GM12878 (cell line): ENCODE measurements at regions not wholly inside any gene's neighbourhood (a gene's known extent, or its start where the extent isn't known, plus 50 kb on each side); places are given as distances from the start of the nearest gene placed in this dataset.

Experiments used
- ATAC-seq: fragments of 200-7000 bp; cut with Tn5 transposase; 3 replicates; pipeline ENCODE4 v1.9.1; 2020; ENCODE audit warnings: mild to moderate bottlenecking, moderate library complexity
- BruUV-seq: library from RNA; stranded (reverse); fragments of 400-500 nt; replicated peaks from 2 replicates; lab custom pipeline; 2021; lab: Mats Ljungman, UMichigan
- CTCF ChIA-PET: fragments of 300-600 bp; sonication (Branson Sonifier 250); formaldehyde crosslinking; extraction: SDS; loops from one replicate; lab custom pipeline; 2021; ENCODE audit warnings: inconsistent platforms; lab: Yijun Ruan, JAX
- POLR2A ChIA-PET: fragments of 350-600 bp; formaldehyde crosslinking; extraction: SDS; loops from one replicate; lab custom pipeline; 2021; ENCODE audit warnings: inconsistent platforms; lab: Charles Lee
- RAD21 ChIA-PET: fragments of 300-600 bp; sonication (Branson Sonifier 250); formaldehyde crosslinking; loops from one replicate; lab custom pipeline; 2023; ENCODE audit warnings: antibody characterized with exemption; ENCODE audit not compliant: unreplicated experiment; lab: Charles Lee
- SMC1A ChIA-PET: fragments of 300-600 bp; sonication (Branson Sonifier 250); formaldehyde crosslinking; loops from one replicate; lab custom pipeline; 2023; ENCODE audit not compliant: unreplicated experiment, uncharacterized antibody; lab: Charles Lee
- DNase-seq: peaks from one replicate; pipeline ENCODE4 v3.0.0-alpha.2; 2011; ENCODE audit warnings: low read depth, low spot score
- FAIRE-seq: peaks from 3 replicates; lab custom pipeline; 2011; peaks lifted over from hg19 to GRCh38; lab: Jason Lieb, UNC
- H2AFZ ChIP-seq: 2 replicates; pipeline ENCODE4 v1.6.0; 2011; ENCODE audit warnings: low read depth, low read length, control low read depth; ENCODE audit not compliant: control insufficient read depth
- H3K27ac ChIP-seq: 2 replicates; pipeline ENCODE4 v1.5.1; 2011; ENCODE audit warnings: control low read depth; ENCODE audit not compliant: control insufficient read depth, insufficient read depth
- H3K27me3 ChIP-seq, 2 experiments: replicated peaks in 1 of 2; 2 replicates each; pipeline versions ENCODE4 v1.6.0 to v1.6.1; 2011; ENCODE audit warnings: low read length in 1 of 2; ENCODE audit not compliant: control insufficient read depth in 2 of 2, insufficient read depth in 2 of 2
- H3K36me3 ChIP-seq, 2 experiments: 2 replicates each; pipeline ENCODE4 v1.5.1; 2011; ENCODE audit warnings: low read length in 1 of 2; ENCODE audit not compliant: control insufficient read depth in 2 of 2, insufficient read depth in 2 of 2
- H3K4me1 ChIP-seq: 2 replicates; pipeline ENCODE4 v1.6.1; 2011; ENCODE audit warnings: mild to moderate bottlenecking, low read length, moderate library complexity, mixed read lengths; ENCODE audit not compliant: control insufficient read depth, insufficient read depth
- H3K4me2 ChIP-seq: 2 replicates; pipeline ENCODE4 v1.6.0; 2011; ENCODE audit warnings: control low read depth; ENCODE audit not compliant: control insufficient read depth, insufficient read depth
- H3K4me3 ChIP-seq: fragments of 200-600 bp; sonication (generic); 2 replicates; pipeline ENCODE4 v1.5.1; 2016
- H3K79me2 ChIP-seq: 2 replicates; pipeline ENCODE4 v1.6.0; 2011; ENCODE audit warnings: low read length; ENCODE audit not compliant: control insufficient read depth, insufficient read depth
- H3K9ac ChIP-seq: 2 replicates; pipeline ENCODE4 v1.8.0; 2011; ENCODE audit warnings: low read length, control low read depth, mixed read lengths; ENCODE audit not compliant: control insufficient read depth, insufficient read depth
- H3K9me3 ChIP-seq: replicated peaks from 3 replicates; pipeline ENCODE4 v1.5.1; 2011; ENCODE audit warnings: mild to moderate bottlenecking, low read length; ENCODE audit not compliant: control insufficient read depth, insufficient read depth
- H4K20me1 ChIP-seq: 2 replicates; pipeline ENCODE4 v1.6.0; 2011; ENCODE audit not compliant: control insufficient read depth, insufficient read depth
- BACH1 ChIP-seq: fragments of 450-650 bp; IDR thresholded peaks from 2 replicates; pipeline ENCODE4 v1.6.1; 2017; ENCODE audit warnings: mild to moderate bottlenecking, borderline replicate concordance
- CHD1 ChIP-seq: IDR thresholded peaks from 2 replicates; pipeline ENCODE4 v1.6.1; 2012; ENCODE audit warnings: low read depth, low read length, improper control_type of control experiment
- CHD2 ChIP-seq: IDR thresholded peaks from 2 replicates; pipeline ENCODE4 v1.6.1; 2011; ENCODE audit warnings: low read depth, low read length, improper control_type of control experiment, borderline replicate concordance
- ESRRA ChIP-seq: IDR thresholded peaks from 2 replicates; pipeline ENCODE4 v1.6.1; 2012; ENCODE audit warnings: mild to moderate bottlenecking, low read length, improper control_type of control experiment
- FOXM1 ChIP-seq: IDR thresholded peaks from 2 replicates; pipeline ENCODE4 v1.6.1; 2012; ENCODE audit warnings: low read depth, mild to moderate bottlenecking, inconsistent platforms, low read length, moderate library complexity
- GABPA ChIP-seq: IDR thresholded peaks from 2 replicates; pipeline ENCODE4 v1.6.1; 2014; ENCODE audit warnings: antibody characterized with exemption, low read depth, mild to moderate bottlenecking, inconsistent platforms
- HDAC6 ChIP-seq: fragments of 200-600 bp; sonication (generic); IDR thresholded peaks from one replicate; pipeline ENCODE4 v1.8.0; 2017; ENCODE audit warnings: antibody characterized with exemption; ENCODE audit not compliant: unreplicated experiment
- MAX ChIP-seq: IDR thresholded peaks from 2 replicates; pipeline ENCODE4 v1.6.1; 2012; ENCODE audit warnings: low read depth, low read length, improper control_type of control experiment
- PKNOX1 ChIP-seq: fragments of 450-650 bp; IDR thresholded peaks from 2 replicates; pipeline ENCODE4 v1.6.1; 2016; ENCODE audit warnings: mild to moderate bottlenecking
- RBBP5 ChIP-seq: fragments of 200-600 bp; sonication (generic); conservative IDR thresholded peaks from 2 replicates; pipeline ENCODE4 v1.6.1; 2016
- SIX5 ChIP-seq: IDR thresholded peaks from 2 replicates; pipeline ENCODE4 v1.6.1; 2011; ENCODE audit warnings: mild to moderate bottlenecking, low read depth, low read length, moderate library complexity; ENCODE audit not compliant: severe bottlenecking
- SP1 ChIP-seq: IDR thresholded peaks from one replicate; pipeline ENCODE4 v1.6.1; 2011; ENCODE audit warnings: low read depth, low read length
- ZBTB33 ChIP-seq: fragments of 450-650 bp; IDR thresholded peaks from 2 replicates; pipeline ENCODE4 v1.6.1; 2017; ENCODE audit warnings: mild to moderate bottlenecking
- WGBS: methylation state at CpG from one replicate; pipeline ENCODE4 v1.1.6; 2016; ENCODE audit warnings: low lambda C conversion rate; ENCODE audit not compliant: insufficient replicate concordance, insufficient coverage; ENCODE audit errors: missing lambda C conversion rate; 5-methylcytosine and 5-hydroxymethylcytosine counted together
- in situ Hi-C: fragments of 300-500 bp; cut with MboI; formaldehyde crosslinking; loops from 9 replicates; pipeline ENCODE4 v1.14.3; 2018; ENCODE audit warnings: mixed read lengths
- intact Hi-C: fragments of 100-400 bp; cut with micrococcal nuclease; formaldehyde crosslinking; loops from one replicate; pipeline ENCODE4 v1.14.2; 2022; ENCODE audit not compliant: unreplicated experiment
- TF ChIP-seq, protein P1 (sequence below): fragments of 450-650 bp; IDR thresholded peaks from 2 replicates; pipeline ENCODE4 v1.6.1; 2017; ENCODE audit warnings: mild to moderate bottlenecking, moderate library complexity

DNA sequence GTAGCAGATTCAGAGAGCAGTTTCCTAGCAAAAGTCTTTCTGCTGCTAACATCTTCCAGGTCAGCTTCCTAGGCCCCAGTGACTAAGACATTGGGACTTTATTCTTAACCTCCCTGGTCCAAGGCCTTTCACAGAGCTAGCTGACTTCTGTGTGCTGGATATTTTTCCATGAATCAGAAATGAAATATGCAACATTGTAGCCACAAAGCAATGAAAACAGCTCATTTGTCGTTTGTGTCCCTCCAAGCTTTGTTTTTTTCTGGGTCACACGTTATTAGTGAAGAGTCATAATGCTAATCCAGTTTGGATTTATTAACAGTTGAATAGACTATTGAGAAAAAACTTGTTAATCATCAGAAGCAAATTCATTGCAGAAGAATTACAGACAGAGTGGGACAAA is 82.4 kb downstream of the ARF6 start:
- TF ChIP-seq RBBP5 = no peak
- TF ChIP-seq ZBTB33 = no peak
- TF ChIP-seq GABPA = no peak
- no peak for TF ChIP-seq MAX
- no peak for TF ChIP-seq ESRRA
- TF ChIP-seq SP1 = no peak
- no peak for TF ChIP-seq SIX5
- TF ChIP-seq CHD2 = no peak
- TF ChIP-seq, protein P1, sequence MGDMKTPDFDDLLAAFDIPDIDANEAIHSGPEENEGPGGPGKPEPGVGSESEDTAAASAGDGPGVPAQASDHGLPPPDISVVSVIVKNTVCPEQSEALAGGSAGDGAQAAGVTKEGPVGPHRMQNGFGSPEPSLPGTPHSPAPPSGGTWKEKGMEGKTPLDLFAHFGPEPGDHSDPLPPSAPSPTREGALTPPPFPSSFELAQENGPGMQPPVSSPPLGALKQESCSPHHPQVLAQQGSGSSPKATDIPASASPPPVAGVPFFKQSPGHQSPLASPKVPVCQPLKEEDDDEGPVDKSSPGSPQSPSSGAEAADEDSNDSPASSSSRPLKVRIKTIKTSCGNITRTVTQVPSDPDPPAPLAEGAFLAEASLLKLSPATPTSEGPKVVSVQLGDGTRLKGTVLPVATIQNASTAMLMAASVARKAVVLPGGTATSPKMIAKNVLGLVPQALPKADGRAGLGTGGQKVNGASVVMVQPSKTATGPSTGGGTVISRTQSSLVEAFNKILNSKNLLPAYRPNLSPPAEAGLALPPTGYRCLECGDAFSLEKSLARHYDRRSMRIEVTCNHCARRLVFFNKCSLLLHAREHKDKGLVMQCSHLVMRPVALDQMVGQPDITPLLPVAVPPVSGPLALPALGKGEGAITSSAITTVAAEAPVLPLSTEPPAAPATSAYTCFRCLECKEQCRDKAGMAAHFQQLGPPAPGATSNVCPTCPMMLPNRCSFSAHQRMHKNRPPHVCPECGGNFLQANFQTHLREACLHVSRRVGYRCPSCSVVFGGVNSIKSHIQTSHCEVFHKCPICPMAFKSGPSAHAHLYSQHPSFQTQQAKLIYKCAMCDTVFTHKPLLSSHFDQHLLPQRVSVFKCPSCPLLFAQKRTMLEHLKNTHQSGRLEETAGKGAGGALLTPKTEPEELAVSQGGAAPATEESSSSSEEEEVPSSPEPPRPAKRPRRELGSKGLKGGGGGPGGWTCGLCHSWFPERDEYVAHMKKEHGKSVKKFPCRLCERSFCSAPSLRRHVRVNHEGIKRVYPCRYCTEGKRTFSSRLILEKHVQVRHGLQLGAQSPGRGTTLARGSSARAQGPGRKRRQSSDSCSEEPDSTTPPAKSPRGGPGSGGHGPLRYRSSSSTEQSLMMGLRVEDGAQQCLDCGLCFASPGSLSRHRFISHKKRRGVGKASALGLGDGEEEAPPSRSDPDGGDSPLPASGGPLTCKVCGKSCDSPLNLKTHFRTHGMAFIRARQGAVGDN = no peak
- TF ChIP-seq BACH1 = no peak
- no peak for TF ChIP-seq HDAC6
- TF ChIP-seq FOXM1 = no peak
- no peak for TF ChIP-seq CHD1
- no peak for TF ChIP-seq PKNOX1
- no peak overlapping the region; the same call in 1 of the 2 replicates for H2AFZ ChIP-seq
- no peaks in the 10 kb centered on the region for H4K20me1 ChIP-seq
- no peak overlapping the region for H3K4me2 ChIP-seq
- H3K9ac ChIP-seq = no peak overlapping the region
- DNase-seq = no peak
- FAIRE-seq = no peak
- H3K27me3 ChIP-seq = no peaks in the 10 kb centered on the region
- RAD21 ChIA-PET = interaction anchor here (1.6 to 3.8 kb wide), 2 partner anchors 25 to 95 kb away, joined by 5 to 27 read pairs; no protein-coding TSS in a partner anchor
- H3K27ac ChIP-seq = no peak overlapping the region
- POLR2A ChIA-PET = interaction anchor here (1.7 to 7.7 kb wide), 3 partner anchors 16 to 112 kb away, joined by 6 to 119 read pairs (median 7); no protein-coding TSS in a partner anchor
- peaks cover 53% of the 10 kb centered on the region for H3K4me1 ChIP-seq
- no peaks in the 10 kb centered on the region for H3K79me2 ChIP-seq
- WGBS = 71% methylated on average over 2 of the region's 2 CpGs
- ATAC-seq = no peak
- SMC1A ChIA-PET = interaction anchor here (0.9 to 7.7 kb wide), 7 partner anchors 12 to 96 kb away, joined by 3 to 133 read pairs (median 4); no protein-coding TSS in a partner anchor
- CTCF ChIA-PET = interaction anchor here (1.6 to 2.8 kb wide), 2 partner anchors 13 to 17 kb away, joined by 3 to 10 read pairs; no protein-coding TSS in a partner anchor
- H3K36me3 ChIP-seq = no peaks in the 10 kb centered on the region
- BruUV-seq = no TSS peak
- H3K9me3 ChIP-seq = no peaks in the 10 kb centered on the region
- H3K4me3 ChIP-seq = no peak overlapping the region
- intact Hi-C loops (no loop called here), in situ Hi-C loops (no loop called here)
